Panc1 (cell line): ENCODE measurements at regions not wholly inside any gene's neighbourhood (a gene's known extent, or its start where the extent isn't known, plus 50 kb on each side); places are given as distances from the start of the nearest gene placed in this dataset.

Experiments
- ATAC-seq: fragments of 200-7000 bp; cut with Tn5 transposase; 2 replicates; pipeline ENCODE4 v1.9.1; 2020; ENCODE audit warnings: mild to moderate bottlenecking, moderate library complexity
- BruUV-seq: library from RNA; stranded (reverse); fragments of 400-500 nt; replicated peaks from 2 replicates; lab custom pipeline; 2021; lab: Mats Ljungman, UMichigan
- CTCF ChIA-PET: fragments of 300-600 bp; sonication (Branson Sonifier 250); formaldehyde crosslinking; loops from one replicate; lab custom pipeline; 2022; ENCODE audit warnings: antibody characterized with exemption; lab: Charles Lee
- POLR2A ChIA-PET: fragments of 300-600 bp; sonication (Branson Sonifier 250); formaldehyde crosslinking; loops from one replicate; lab custom pipeline; 2022; ENCODE audit warnings: antibody characterized with exemption; lab: Charles Lee
- DNase-seq: peaks from one replicate; pipeline ENCODE4 v3.0.0-alpha.2; 2010; ENCODE audit warnings: low read depth, low spot score
- H3K27ac ChIP-seq: 2 replicates; pipeline ENCODE4 v1.5.1; 2011; ENCODE audit warnings: mild to moderate bottlenecking, low read length, inconsistent platforms
- H3K27me3 ChIP-seq: fragments of 200-500 bp; sonication (Bioruptor generic); 2 replicates; pipeline ENCODE4 v1.6.0; 2014; ENCODE audit warnings: low read length, inconsistent platforms; ENCODE audit not compliant: control insufficient read depth, insufficient read depth
- H3K36me3 ChIP-seq: fragments of 200-500 bp; sonication (Bioruptor generic); 2 replicates; pipeline ENCODE4 v1.5.1; 2014; ENCODE audit warnings: inconsistent platforms, mild to moderate bottlenecking, low read length, moderate library complexity; ENCODE audit not compliant: control insufficient read depth, insufficient read depth
- H3K4me1 ChIP-seq: 2 replicates; pipeline ENCODE4 v1.5.1; 2011; ENCODE audit warnings: inconsistent platforms, mild to moderate bottlenecking, low read length, moderate library complexity; ENCODE audit not compliant: control insufficient read depth, insufficient read depth
- H3K4me3 ChIP-seq, 2 experiments: 2 replicates each; pipeline ENCODE4 v1.5.1; 2011 to 2012; ENCODE audit warnings: low read depth in 2 of 2, low read length in 2 of 2, mild to moderate bottlenecking in 2 of 2, inconsistent platforms in 1 of 2, moderate library complexity in 1 of 2
- H3K9me3 ChIP-seq: fragments of 200-500 bp; sonication (Bioruptor generic); 2 replicates; pipeline ENCODE4 v1.5.1; 2014; ENCODE audit warnings: low read depth, mild to moderate bottlenecking, inconsistent platforms, low read length, moderate library complexity; ENCODE audit not compliant: control insufficient read depth, insufficient read depth
- POLR2AphosphoS5 ChIP-seq: IDR thresholded peaks from 2 replicates; pipeline ENCODE4 v1.6.1; 2012; ENCODE audit warnings: mild to moderate bottlenecking, low read depth, low read length, moderate library complexity
- SIN3A ChIP-seq: IDR thresholded peaks from 2 replicates; pipeline ENCODE4 v1.6.1; 2012; ENCODE audit warnings: low read depth, mild to moderate bottlenecking, low read length, moderate library complexity, borderline replicate concordance; ENCODE audit not compliant: insufficient read depth
- TCF7L2 ChIP-seq: IDR thresholded peaks from 2 replicates; pipeline ENCODE4 v1.6.1; 2011; ENCODE audit warnings: mild to moderate bottlenecking, low read depth, low read length, inconsistent platforms
- in situ Hi-C: cut with HindIII; loops from 2 replicates; pipeline ENCODE4 v1.10.0; 2016; ENCODE audit warnings: low sequenced_read_pairs, low pct_unique_long_range_greater_than_20kb
- intact Hi-C: fragments of 100-400 bp; cut with micrococcal nuclease; formaldehyde crosslinking; loops from one replicate; pipeline ENCODE4 v1.10.0; 2022; ENCODE audit not compliant: unreplicated experiment
- TF ChIP-seq, protein P1 (sequence below): fragments of 450-650 bp; IDR thresholded peaks from 2 replicates; pipeline ENCODE4 v1.5.1; 2017; ENCODE audit warnings: mild to moderate bottlenecking
- TF ChIP-seq, protein P2 (sequence below), 2 experiments: IDR thresholded peaks; 2 replicates each; pipeline ENCODE4 v1.6.1; 2011 to 2012; ENCODE audit warnings: low read depth in 2 of 2, control low read depth in 1 of 2, low read length in 1 of 2, mild to moderate bottlenecking in 1 of 2, moderate library complexity in 1 of 2; ENCODE audit not compliant: insufficient read depth in 1 of 2

DNA sequence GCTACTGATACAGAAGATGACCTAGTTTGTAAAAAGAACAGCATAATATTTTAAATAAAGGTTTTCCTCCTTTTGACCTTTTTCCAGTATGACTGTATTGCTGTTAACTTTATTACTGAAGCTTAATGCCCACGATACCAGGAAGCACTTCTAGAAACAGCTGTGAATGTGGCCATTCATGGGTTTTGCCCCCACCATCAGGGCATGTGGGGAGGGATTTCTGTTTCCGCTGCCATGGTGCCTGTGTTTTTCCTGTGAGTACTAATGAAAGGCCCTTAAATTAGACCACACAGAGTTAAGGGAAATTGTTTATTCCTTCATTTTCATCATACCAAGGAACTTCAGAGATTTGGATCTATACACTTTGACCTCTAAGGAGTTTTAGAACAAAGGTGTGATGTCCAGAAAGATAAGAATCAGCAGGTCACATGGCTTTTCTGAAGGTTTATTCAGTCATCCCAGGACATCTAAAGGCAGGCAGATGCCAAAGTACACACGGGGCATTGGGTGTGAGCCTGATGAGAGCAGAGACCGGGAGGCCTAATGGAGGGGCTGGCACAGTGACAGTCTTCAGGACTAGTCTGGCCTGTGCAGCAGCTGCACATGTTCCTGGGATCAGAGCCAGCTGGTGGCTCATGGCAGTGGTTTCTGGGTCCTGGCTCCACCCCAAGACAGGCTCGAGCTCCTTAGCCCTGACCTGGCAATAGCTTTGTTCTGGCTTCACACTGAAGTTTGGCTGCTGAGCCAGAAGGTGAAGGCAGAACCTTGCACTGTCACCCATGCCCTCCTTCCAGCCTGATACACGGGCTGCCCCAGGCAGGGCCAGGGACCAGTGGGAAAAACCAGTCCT is 190.9 kb downstream of the REEP3 start:
- ChIA-PET CTCF (interaction anchor here (1.1 to 1.2 kb wide), 2 partner anchors 9 to 79 kb away, joined by 3 to 4 read pairs; no protein-coding TSS in a partner anchor), POLR2A (interaction anchor here (1.1 kb wide), 1 partner anchor 12 kb away, joined by 4 read pairs; no protein-coding TSS in a partner anchor)
- H3K27ac ChIP-seq, result peak overlapping the region; percentile 82
- H3K4me3 ChIP-seq, result no peak overlapping the region
- H3K4me1 ChIP-seq, result peaks cover 64% of the 10 kb centered on the region
- in situ Hi-C loops (loop anchor here (25.0 kb wide), 1 partner anchor 525 kb away; no protein-coding TSS in a partner anchor), intact Hi-C loops (loop anchor here (5.0 to 10.0 kb wide), 2 partner anchors 80 to 247 kb away; partner anchors contain the start of gene JMJD1C)
- H3K9me3 ChIP-seq, result peaks cover 4% of the 10 kb centered on the region; the same call in 1 of the 2 replicates
- H3K36me3 ChIP-seq, result no peaks in the 10 kb centered on the region
- H3K27me3 ChIP-seq, result no peaks in the 10 kb centered on the region
- TF ChIP-seq SIN3A (no peak), TCF7L2 (peak; percentile 95), POLR2AphosphoS5 (peak; percentile 81)
- TF ChIP-seq, protein P1, sequence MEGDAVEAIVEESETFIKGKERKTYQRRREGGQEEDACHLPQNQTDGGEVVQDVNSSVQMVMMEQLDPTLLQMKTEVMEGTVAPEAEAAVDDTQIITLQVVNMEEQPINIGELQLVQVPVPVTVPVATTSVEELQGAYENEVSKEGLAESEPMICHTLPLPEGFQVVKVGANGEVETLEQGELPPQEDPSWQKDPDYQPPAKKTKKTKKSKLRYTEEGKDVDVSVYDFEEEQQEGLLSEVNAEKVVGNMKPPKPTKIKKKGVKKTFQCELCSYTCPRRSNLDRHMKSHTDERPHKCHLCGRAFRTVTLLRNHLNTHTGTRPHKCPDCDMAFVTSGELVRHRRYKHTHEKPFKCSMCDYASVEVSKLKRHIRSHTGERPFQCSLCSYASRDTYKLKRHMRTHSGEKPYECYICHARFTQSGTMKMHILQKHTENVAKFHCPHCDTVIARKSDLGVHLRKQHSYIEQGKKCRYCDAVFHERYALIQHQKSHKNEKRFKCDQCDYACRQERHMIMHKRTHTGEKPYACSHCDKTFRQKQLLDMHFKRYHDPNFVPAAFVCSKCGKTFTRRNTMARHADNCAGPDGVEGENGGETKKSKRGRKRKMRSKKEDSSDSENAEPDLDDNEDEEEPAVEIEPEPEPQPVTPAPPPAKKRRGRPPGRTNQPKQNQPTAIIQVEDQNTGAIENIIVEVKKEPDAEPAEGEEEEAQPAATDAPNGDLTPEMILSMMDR, result no peak
- TF ChIP-seq, protein P2, sequence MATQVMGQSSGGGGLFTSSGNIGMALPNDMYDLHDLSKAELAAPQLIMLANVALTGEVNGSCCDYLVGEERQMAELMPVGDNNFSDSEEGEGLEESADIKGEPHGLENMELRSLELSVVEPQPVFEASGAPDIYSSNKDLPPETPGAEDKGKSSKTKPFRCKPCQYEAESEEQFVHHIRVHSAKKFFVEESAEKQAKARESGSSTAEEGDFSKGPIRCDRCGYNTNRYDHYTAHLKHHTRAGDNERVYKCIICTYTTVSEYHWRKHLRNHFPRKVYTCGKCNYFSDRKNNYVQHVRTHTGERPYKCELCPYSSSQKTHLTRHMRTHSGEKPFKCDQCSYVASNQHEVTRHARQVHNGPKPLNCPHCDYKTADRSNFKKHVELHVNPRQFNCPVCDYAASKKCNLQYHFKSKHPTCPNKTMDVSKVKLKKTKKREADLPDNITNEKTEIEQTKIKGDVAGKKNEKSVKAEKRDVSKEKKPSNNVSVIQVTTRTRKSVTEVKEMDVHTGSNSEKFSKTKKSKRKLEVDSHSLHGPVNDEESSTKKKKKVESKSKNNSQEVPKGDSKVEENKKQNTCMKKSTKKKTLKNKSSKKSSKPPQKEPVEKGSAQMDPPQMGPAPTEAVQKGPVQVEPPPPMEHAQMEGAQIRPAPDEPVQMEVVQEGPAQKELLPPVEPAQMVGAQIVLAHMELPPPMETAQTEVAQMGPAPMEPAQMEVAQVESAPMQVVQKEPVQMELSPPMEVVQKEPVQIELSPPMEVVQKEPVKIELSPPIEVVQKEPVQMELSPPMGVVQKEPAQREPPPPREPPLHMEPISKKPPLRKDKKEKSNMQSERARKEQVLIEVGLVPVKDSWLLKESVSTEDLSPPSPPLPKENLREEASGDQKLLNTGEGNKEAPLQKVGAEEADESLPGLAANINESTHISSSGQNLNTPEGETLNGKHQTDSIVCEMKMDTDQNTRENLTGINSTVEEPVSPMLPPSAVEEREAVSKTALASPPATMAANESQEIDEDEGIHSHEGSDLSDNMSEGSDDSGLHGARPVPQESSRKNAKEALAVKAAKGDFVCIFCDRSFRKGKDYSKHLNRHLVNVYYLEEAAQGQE (IDR thresholded peaks at IDR 0.05; ENCODE audit: insufficient read depth in 1 of 2, low read depth in 2 of 2, low read length in 1 of 2), result no peak
- ATAC-seq (peak; percentile 91), DNase-seq (peak; percentile 90)
- no TSS peak for BruUV-seq

GRCh38 chr10:63712717-63713115 is 191.5 kb downstream of the REEP3 start:
- ChIA-PET CTCF (interaction anchor here (1.1 kb wide), 1 partner anchor 79 kb away, joined by 4 read pairs; no protein-coding TSS in a partner anchor), POLR2A (interaction anchor here (1.1 kb wide), 1 partner anchor 12 kb away, joined by 4 read pairs; no protein-coding TSS in a partner anchor)
- Histone ChIP-seq H3K4me1 (peaks cover 61% of the 10 kb centered on the region), H3K9me3 (peaks cover 4% of the 10 kb centered on the region; the same call in 1 of the 2 replicates), H3K27me3 (no peaks in the 10 kb centered on the region), H3K4me3 (no peak overlapping the region), H3K27ac (peak overlapping the region; percentile 82), H3K36me3 (no peaks in the 10 kb centered on the region)
- intact Hi-C loops (loop anchor here (5.0 to 10.0 kb wide), 2 partner anchors 80 to 248 kb away; partner anchors contain the start of gene JMJD1C), in situ Hi-C loops (loop anchor here (25.0 kb wide), 1 partner anchor 525 kb away; no protein-coding TSS in a partner anchor)
- DNase-seq (no peak), ATAC-seq (no peak)
- BruUV-seq, result no TSS peak
- TF ChIP-seq, protein P2 (IDR thresholded peaks at IDR 0.05; ENCODE audit: insufficient read depth in 1 of 2, low read depth in 2 of 2, low read length in 1 of 2), result no peak
- TF ChIP-seq, protein P1, result no peak
- no peak for TF ChIP-seq SIN3A
- TF ChIP-seq TCF7L2, result no peak
- TF ChIP-seq POLR2AphosphoS5, result no peak
